ENCODE measurements at regions not wholly inside any gene's neighbourhood (a gene's known extent, or its start where the extent isn't known, plus 50 kb on each side); places are given as distances from the start of the nearest gene placed in this dataset.

GRCh38 chrX:4451591-4451990 lies 738.1 kb upstream of the PRKX start:
- no peak for DNase-seq

- DNase-seq: no peak
Measured at GRCh38 chrX:4450177-4450576, 736.7 kb upstream of the PRKX start.

DNA sequence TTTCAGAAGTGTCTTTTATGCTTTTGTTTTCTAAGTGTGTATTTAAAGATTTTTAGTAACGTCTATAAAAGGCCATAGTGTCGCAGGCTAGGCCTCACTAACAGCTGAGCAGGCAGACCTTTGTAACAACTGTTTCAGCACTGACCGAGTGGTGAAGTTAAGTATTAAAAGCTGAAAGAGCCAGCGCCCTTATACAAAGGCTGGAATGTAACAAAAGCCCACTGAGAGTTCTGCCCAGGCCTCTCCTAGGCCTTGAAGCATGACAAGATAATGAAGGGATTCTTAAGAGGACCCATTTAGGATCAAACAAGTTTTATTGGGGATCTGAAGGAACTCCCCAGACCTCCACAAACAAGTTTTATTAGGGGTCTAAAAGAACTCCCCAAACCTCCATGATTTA lies 722.5 kb upstream of the PRKX start:
- no peak for DNase-seq

DNA sequence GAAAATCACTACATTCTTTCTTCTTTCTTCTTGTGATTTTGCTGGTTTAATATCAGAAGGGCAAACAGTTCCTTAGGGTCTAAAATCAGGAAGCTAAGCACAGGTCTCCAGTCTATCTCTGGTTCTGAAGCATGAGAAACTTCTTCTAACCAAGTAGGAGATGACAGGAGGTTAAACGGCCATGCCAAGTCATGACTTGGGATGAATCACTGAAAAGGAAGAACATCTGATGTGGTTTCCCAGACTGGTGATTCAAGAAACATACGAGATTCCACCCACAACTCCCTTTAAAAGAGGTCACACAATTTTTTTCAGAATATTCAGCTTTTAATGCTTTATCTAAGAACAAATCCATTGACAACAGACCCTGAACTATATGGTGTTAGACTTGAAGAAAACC lies 684.0 kb upstream of the PRKX start:
- no peak for DNase-seq

GRCh38 chrX:4382273-4382672 lies 668.8 kb upstream of the PRKX start:
- no peak for DNase-seq

- no peak for DNase-seq
Measured at GRCh38 chrX:4380710-4381109, 667.3 kb upstream of the PRKX start.

DNA sequence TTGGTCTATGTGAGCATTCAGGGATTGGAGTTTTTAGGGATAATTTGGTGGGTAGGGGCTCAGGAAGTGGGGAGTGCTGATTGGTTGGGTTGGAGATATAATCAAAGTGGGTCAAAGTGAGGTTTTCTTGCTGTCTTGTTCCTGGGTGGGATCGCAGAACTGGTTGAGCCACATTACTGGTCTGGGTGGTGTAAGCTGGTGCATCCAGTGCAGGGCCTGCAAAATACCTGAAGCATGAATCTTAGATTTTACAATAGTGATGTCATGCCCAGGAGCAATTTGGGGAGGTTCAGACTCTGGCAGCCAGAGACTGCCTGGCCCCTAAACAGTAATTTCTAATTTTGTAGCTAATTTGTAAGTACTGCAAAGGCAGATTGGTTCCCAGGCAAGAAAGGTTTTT lies 665.6 kb upstream of the PRKX start:
- no peak for DNase-seq

DNA sequence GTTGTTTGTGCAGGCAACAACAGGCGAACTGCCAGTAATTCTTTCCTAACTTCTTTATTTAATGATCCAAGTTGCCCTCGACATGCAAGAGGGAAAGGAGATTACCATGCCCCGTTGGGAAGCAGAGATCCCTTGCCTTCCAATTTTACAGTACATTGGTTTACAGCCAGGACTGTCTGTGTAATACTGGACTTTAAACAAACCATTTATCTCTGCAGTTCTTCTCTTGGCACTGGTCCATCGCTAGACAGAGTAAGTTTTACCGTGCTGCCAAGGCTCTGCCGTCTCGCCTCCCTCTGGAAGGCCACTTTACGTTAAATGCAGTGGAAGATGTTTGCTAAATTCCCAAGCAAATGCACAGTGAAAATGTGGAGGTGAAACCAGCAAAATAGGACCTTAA lies 660.3 kb upstream of the PRKX start:
- DNase-seq: no peak

DNA sequence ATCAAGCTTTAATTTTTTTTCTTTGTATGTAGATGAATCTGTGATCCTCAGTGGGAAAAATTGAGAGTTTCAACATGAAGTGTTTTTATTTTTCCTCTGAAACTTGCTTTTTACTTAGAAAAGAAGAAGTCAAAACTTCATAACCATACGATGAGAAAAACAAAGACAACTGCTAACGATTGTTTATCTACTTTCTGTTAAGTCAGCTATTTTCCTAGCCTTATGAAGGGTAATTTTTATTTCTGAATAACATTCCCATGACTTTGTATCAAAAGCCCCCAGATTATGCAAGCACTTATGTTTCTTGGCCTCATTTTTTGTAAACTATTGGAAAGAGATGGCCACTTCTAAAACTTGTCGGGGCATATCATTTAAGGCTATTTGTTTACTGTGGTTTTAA lies 645.1 kb upstream of the PRKX start:
- no peak for DNase-seq

DNA sequence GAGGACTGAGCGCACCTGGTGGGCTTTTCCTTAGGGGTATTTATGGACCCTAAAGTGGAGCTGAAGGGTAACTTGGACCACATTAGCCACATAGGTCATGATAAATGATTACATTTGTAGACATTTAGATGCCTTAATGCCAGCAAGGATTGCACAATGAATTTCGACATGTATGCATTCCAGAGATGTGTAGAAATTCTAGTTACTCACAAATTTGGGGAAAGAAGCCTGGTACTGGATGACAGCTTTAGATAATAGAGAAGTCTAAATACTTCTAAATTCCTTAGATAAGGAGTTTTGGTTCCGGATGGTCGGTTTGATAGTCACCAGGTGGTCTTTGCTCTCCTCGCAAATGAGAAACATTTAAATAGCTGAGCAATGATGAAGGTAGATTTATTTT lies 609.5 kb upstream of the PRKX start:
- no peak for DNase-seq

DNA sequence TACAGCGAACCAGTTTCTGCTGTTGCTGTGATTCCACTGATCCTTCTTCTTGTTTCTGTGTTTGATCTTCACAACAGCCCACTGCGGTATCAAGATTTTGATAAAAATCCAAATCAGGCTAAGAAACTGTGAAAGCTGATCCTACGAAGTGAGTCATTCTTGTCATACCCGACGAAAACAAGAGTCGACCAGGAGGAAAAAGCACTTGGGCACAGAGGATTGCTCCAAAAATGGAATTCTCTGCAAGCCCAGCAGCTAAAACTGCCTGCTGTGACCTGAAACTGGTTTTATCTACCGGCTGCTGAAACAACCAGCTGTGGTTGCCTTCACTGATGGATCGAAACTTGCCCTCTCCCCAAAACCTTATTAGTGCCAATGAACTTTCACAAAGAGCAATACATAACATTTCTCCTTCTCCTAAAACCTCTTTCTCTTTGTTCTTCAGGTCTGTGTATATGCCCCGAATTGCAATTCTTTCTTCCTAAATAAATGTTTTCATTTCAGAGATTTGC lies 607.0 kb upstream of the PRKX start:
- no peak for DNase-seq

DNA sequence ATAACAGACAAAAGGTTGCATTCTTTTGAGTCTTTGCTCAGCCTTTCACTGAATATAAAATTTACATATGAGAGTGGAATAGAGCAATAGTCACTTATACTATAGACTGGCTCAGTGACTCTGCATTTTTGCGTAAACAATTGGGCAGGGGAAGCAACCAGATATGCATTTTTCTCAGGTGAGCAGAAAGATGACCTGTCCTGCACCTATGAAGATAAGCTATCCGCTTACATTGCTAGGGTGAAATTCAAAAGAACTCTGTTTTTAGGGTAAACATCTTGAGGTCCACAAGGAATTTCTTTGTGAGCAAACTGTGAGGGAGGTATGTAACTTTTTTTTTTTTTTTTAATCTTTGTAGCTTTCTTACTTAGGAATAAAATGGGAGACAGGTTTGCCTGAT lies 602.4 kb upstream of the PRKX start:
- no peak for DNase-seq

DNA sequence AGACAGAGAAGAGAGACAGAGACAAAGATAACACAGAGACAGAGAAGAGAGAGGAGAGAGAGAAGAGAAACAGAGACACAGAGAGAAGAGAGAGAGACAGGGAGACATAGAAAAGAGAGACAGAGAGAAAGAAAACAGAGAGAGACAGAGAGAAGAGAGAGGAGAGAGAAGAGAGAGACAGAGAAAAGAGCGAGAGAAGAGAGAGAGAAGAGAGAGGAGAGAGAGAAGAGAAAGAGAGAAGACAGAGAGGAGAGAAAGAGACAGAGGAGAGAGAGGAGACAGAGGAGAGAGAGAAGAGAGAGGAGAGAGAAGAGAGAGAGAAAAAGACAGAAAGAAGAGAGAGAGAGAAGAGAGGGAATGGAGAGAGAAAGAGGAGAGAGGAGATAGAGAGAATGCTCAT lies 601.1 kb upstream of the PRKX start:
- no peak for DNase-seq

DNA sequence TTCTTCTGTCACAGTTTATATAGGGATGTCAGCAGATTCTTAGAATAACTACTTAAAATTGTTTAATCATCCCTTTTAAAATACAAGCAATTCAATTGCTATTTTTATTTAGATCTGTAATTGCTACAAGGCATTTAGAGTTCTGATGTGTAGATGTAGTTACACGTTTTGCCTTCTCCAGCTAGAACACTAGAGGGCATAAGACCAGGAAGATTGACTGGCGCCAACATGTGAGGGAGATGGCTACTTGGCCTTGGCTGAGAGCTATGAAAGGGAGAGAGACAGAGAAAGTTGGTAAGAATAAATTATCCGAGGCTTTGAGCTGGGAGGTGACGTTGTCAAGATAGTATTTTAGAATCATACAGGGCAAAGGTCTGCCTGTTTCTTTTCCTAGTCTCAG lies 563.7 kb upstream of the PRKX start:
- DNase-seq: no peak

- DNase-seq: no peak
Measured at GRCh38 chrX:4268676-4269075, 555.2 kb upstream of the PRKX start.

- DNase-seq: no peak
Measured at GRCh38 chrX:4265036-4265435, 551.6 kb upstream of the PRKX start.

- no peak for DNase-seq
Measured at GRCh38 chrX:4263030-4263803, 549.8 kb upstream of the PRKX start.

- DNase-seq: peak; percentile 57 to 67
Measured at GRCh38 chrX:4253092-4253491, 539.6 kb upstream of the PRKX start.

DNA sequence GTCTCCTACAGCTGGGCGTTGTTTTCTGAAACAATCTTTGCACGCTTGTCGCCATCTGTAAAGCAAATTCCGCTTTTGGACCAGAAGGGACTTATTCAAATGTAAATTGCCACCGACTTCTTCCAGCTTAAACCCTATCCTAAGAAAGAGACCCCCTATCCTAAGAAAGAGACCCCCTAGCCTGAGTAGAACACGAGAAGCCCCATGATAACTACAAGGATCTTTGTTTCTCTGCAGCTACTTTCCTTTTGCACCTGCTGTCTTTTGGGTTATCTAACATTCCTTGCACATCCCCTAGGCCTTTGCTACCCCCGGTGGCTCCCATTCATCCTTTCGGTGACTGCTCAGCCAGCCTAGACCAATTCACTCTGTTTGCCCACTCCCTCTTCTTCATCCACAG lies 536.0 kb upstream of the PRKX start:
- DNase-seq: no peak

DNA sequence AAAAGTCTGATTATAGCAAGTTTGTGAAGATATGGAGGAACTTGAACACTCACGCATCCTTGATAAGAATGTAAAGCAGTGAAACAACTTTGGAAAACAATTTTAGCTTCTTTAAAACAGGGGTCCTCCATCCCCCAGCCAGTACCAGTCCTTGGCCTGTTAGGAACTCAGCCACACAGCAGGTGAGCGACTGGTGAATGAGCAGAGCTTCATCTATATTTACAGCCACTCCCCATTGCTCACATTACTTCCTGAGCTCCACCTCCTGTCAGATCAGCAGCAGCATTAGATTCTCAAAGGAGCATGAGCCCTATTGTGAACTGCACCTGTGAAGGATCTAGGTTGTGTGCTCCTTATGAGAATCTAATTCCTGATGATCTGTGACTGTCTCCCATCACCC lies 530.3 kb upstream of the PRKX start:
- no peak for DNase-seq

- peak; percentile 49 for DNase-seq
Measured at GRCh38 chrX:4240541-4241194, 527.2 kb upstream of the PRKX start.

DNA sequence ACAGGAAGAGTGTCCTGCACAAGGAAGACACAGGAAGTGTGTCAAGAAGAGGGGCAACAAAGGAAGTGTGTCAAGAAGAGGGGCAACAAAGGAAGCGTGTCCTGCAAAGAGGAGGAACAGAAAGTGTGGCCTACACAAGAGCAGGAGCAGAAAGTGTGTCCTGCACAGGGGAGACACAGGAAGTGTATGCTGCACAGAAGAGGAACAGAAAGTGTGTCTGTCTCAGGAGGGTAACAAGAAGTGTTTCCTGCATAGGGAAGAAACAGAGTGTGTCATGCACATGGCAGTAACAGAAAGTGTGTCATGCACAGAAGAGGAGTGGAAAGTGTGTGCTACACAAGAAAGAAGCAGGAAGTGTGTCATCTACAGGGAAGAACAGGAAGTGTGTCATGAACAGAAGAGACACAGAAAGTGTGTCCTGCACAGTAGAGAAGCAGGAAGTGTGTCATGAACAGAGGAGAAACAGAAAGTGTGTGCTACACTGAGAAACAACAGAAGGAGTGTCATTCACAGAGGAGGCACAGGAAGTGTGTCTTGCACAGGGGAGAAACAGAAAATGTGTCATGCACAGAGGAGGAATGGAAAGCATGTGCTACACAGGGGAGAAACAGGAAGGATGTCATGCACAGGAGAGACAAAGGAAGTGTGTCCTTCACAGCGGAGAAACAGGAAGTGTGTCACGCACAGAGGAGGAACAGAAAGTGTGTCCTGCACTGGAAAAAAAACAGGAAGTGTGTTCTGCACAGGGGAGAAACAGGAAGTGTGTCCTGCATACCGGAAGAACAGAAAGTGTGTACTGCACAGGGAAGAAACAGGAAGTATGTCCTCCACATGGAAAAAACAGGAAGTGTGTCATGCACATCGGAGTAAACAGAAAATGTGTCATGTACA lies 526.4 kb upstream of the PRKX start:
- DNase-seq: peak; percentile 33 to 37

DNA sequence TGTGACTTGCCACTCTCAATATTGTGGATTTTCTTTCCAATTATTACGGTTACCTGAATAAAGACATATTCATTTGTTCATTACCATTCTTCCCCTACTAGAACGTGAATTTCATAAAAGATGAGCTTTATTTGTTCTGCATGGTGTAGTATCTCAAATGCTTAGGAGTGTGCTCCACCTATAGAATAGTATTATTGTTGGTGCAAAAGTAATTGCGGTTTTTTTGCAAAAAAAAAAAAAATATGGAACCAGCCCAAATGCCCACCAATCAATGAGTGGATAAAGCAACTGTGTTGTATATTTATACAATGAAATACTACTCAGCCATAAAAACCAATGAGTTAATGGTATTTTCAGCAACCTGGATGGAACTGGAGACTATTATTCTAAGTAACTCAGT lies 525.5 kb upstream of the PRKX start:
- no peak for DNase-seq

- no peak for DNase-seq
Measured at GRCh38 chrX:4225086-4225485, 511.6 kb upstream of the PRKX start.
